DMS79 treated with DMSO at 0.1 percent for 48 hours (cell line): ENCODE measurements at regions not wholly inside any gene's neighbourhood (a gene's known extent, or its start where the extent isn't known, plus 50 kb on each side); places are given as distances from the start of the nearest gene placed in this dataset.
"Not testable (repeated sequence)": the region's sequence is repeated elsewhere in the genome, so short reads cannot be mapped to it uniquely, and the experiment has no call there.

Experiments used
- DNase-seq: peaks from one replicate; lab custom pipeline; 2025; lab: John Stamatoyannopoulos, UW

GRCh38 chr18:34280000-34280399, 55.3 kb upstream of the NOL4 start:
- DNase-seq: no peak

GRCh38 chr18:34280653-34281052, 55.9 kb upstream of the NOL4 start:
- DNase-seq: no peak

- no peak for DNase-seq
Measured at GRCh38 chr18:34281290-34281689, 56.6 kb upstream of the NOL4 start.

GRCh38 chr18:34281722-34282121, 57.0 kb upstream of the NOL4 start:
- DNase-seq: no peak

- DNase-seq: no peak
Measured at GRCh38 chr18:34283506-34283905, 58.8 kb upstream of the NOL4 start.

- no peak for DNase-seq
Measured at GRCh38 chr18:34287825-34288224, 63.1 kb upstream of the NOL4 start.

GRCh38 chr18:34292594-34292993, 67.9 kb upstream of the NOL4 start:
- DNase-seq: no peak

- no peak for DNase-seq
Measured at GRCh38 chr18:34297287-34297686, 72.6 kb upstream of the NOL4 start.

- DNase-seq: no peak
Measured at GRCh38 chr18:34299828-34300227, 75.1 kb upstream of the NOL4 start.

- DNase-seq: no peak
Measured at GRCh38 chr18:34311468-34311867, 86.8 kb upstream of the NOL4 start.

- DNase-seq: no peak
Measured at GRCh38 chr18:34314847-34315246, 90.1 kb upstream of the NOL4 start.

GRCh38 chr18:34315591-34316352, 91.1 kb upstream of the NOL4 start:
- peak; percentile 64 for DNase-seq

GRCh38 chr18:34320267-34320666, 95.6 kb upstream of the NOL4 start:
- no peak for DNase-seq

GRCh38 chr18:34321066-34321465, 96.4 kb upstream of the NOL4 start:
- no peak for DNase-seq

- DNase-seq: no peak
Measured at GRCh38 chr18:34322365-34323289, 97.9 kb upstream of the NOL4 start.

- no peak for DNase-seq
Measured at GRCh38 chr18:34329840-34330239, 105.1 kb upstream of the NOL4 start.

GRCh38 chr18:34330308-34330707, 105.6 kb upstream of the NOL4 start:
- DNase-seq: no peak

GRCh38 chr18:34330907-34331306, 106.2 kb upstream of the NOL4 start:
- not testable (repeated sequence) for DNase-seq

- not testable (repeated sequence) for DNase-seq
Measured at GRCh38 chr18:34331343-34331742, 106.6 kb upstream of the NOL4 start.

GRCh38 chr18:34339155-34339554, 114.4 kb upstream of the NOL4 start:
- DNase-seq: peak; percentile 76

- no peak for DNase-seq
Measured at GRCh38 chr18:34342960-34343359, 118.2 kb upstream of the NOL4 start.

- DNase-seq: no peak
Measured at GRCh38 chr18:34345738-34346137, 121.0 kb upstream of the NOL4 start.

GRCh38 chr18:34350778-34351177, 126.1 kb upstream of the NOL4 start:
- no peak for DNase-seq
